ENCODE measurements at regions not wholly inside any gene's neighbourhood (a gene's known extent, or its start where the extent isn't known, plus 50 kb on each side); places are given as distances from the start of the nearest gene placed in this dataset.

DNA sequence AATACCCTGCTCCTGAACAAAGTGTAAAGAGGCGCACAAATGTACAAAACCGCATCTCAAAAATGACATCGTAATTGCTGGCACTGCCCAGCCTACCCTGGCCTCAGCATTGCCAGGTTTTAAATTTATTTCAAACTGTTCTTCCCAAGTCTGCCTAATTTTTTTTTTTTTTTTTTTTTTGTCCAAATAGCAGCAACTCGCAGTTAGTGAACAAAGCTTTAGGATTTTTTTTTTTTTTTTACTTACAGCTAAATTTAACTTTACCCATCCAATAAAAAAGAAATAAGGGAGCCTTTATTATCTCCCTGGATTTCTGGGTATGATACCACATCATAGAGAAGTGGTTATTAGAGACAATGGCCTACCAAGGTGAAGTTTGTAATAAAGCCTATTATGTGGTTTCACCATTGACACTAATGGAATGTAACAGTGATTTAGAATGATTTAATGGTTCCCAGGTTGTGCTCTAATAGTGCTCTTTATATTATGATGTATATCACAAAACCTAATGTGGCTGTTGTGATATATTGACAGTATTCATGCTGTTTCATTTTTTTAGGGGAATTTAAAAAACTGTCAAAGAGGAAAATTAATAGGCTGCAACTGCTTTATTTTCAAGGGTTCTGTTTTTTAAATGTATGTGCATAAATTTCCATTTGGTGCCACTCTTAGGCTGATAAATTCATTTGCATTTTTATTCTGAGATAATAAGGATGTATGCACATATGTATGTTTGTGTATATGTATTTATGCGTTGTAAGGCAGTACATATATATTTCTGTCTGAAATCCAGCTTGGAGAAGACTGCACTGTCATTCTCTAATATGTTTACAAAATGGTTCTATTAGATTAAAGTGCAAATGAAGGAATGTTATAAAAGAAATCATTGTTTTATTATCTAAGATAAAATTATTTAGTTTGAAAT lies 309.0 kb downstream of the TFEC start:
- TF ChIP-seq POLR2A (IDR thresholded peaks at IDR 0.05; ENCODE audit: low read length): no peak
- TF ChIP-seq GATA1 (IDR thresholded peaks at IDR 0.05; ENCODE audit: low read depth, low read length): no peak

Data from erythroblast (primary cell).